ENCODE measurements at regions not wholly inside any gene's neighbourhood (a gene's known extent, or its start where the extent isn't known, plus 50 kb on each side); places are given as distances from the start of the nearest gene placed in this dataset.
"Not testable (repeated sequence)": the region's sequence is repeated elsewhere in the genome, so short reads cannot be mapped to it uniquely, and the experiment has no call there.

- not testable (repeated sequence) for TF ChIP-seq SMC3 (IDR thresholded peaks at IDR 0.05; ENCODE audit: low read length); JUN (CRISPR knock-in tag; IDR thresholded peaks at IDR 0.05); CTCF (CRISPR knock-in tag; IDR thresholded peaks at IDR 0.05); ZNF24 (IDR thresholded peaks at IDR 0.05); MBNL3 (CRISPR knock-in tag; conservative IDR thresholded peaks at IDR 0.05); NPAS2 (CRISPR knock-in tag; IDR thresholded peaks at IDR 0.05; ENCODE audit: borderline replicate concordance); ZNF30 (CRISPR knock-in tag; IDR thresholded peaks at IDR 0.05); ZNF513 (CRISPR knock-in tag; conservative IDR thresholded peaks at IDR 0.05); EP300 (IDR thresholded peaks at IDR 0.05; ENCODE audit: low read depth in 2 of 2, low read length in 2 of 2); EP300 (CRISPR knock-in tag; IDR thresholded peaks at IDR 0.05; ENCODE audit: borderline replicate concordance); ZNF274 (CRISPR knock-in tag; IDR thresholded peaks at IDR 0.05); EZH2 (conservative IDR thresholded peaks at IDR 0.05; ENCODE audit: low read depth, low read length); ZNF570 (CRISPR knock-in tag; IDR thresholded peaks at IDR 0.05; ENCODE audit: borderline replicate concordance)
Observed at GRCh38 chr16:33064454-33065073, 129.5 kb upstream of the TP53TG3C start.

Measured in HepG2 (cell line).